B cell (primary cell): ENCODE measurements at regions not wholly inside any gene's neighbourhood (a gene's known extent, or its start where the extent isn't known, plus 50 kb on each side); places are given as distances from the start of the nearest gene placed in this dataset.

Source experiments
- ATAC-seq: fragments of 200-7000 bp; cut with Tn5 transposase; one replicate; pipeline ENCODE4 v1.10.0; 2021; ENCODE audit warnings: low read depth, mild to moderate bottlenecking, moderate number of reproducible peaks, moderate library complexity
- CTCF ChIA-PET: fragments of 350-600 bp; sonication (Branson Sonifier 250); formaldehyde crosslinking; loops from one replicate; lab custom pipeline; 2021; ENCODE audit warnings: antibody characterized with exemption, inconsistent platforms; lab: Charles Lee
- POLR2A ChIA-PET: fragments of 350-600 bp; sonication (Branson Sonifier 250); formaldehyde crosslinking; loops from one replicate; lab custom pipeline; 2021; ENCODE audit warnings: antibody characterized with exemption; lab: Charles Lee
- DNase-seq: peaks from one replicate; pipeline ENCODE4 v3.0.0; 2013
- H2AFZ ChIP-seq: 2 replicates; pipeline ENCODE4 v1.6.1; 2012; ENCODE audit warnings: mild to moderate bottlenecking, low read depth, low read length; ENCODE audit not compliant: insufficient read depth, poor library complexity, severe bottlenecking
- H3K27ac ChIP-seq, 2 donors: 1 replicate in 1 of 2; 2 replicates in 1 of 2; pipeline ENCODE4 v1.5.1; 2012 to 2013; ENCODE audit warnings: low read length in 2 of 2, mild to moderate bottlenecking in 2 of 2, moderate library complexity in 1 of 2
- H3K27me3 ChIP-seq, 4 experiments: fragments of 200-600 bp in 1 of 4; sonication (generic) in 1 of 4; replicated peaks in 1 of 4; 1 replicate in 2 of 4; 2 replicates in 2 of 4; pipeline versions ENCODE4 v1.6.1 to v1.7.0; 2013 to 2016; ENCODE audit warnings: low read length in 3 of 4, mild to moderate bottlenecking in 2 of 4, mixed read lengths in 1 of 4, moderate library complexity in 1 of 4; ENCODE audit not compliant: insufficient read depth in 4 of 4, control insufficient read depth in 3 of 4; ENCODE audit errors: control extremely low read depth in 1 of 4
- H3K36me3 ChIP-seq, 2 experiments: replicated peaks in 1 of 2; 1 replicate in 1 of 2; 2 replicates in 1 of 2; pipeline versions ENCODE4 v1.6.1 to v1.7.1; 2013; ENCODE audit warnings: low read length in 1 of 2; ENCODE audit not compliant: insufficient read depth in 2 of 2, control insufficient read depth in 1 of 2; ENCODE audit errors: control extremely low read depth in 1 of 2, extremely low read depth in 1 of 2
- H3K4me1 ChIP-seq, 2 donors: fragments of 200-600 bp in 1 of 2; sonication (generic) in 1 of 2; 1 replicate in 1 of 2; 2 replicates in 1 of 2; pipeline versions ENCODE4 v1.5.1 to v1.6.1; 2013 to 2017; ENCODE audit warnings: low read length in 2 of 2; ENCODE audit not compliant: control insufficient read depth in 2 of 2, insufficient read depth in 2 of 2
- H3K4me2 ChIP-seq: replicated peaks from 2 replicates; pipeline ENCODE3; 2012; ENCODE audit warnings: mild to moderate bottlenecking, low read depth, low read length; ENCODE audit not compliant: poor library complexity, severe bottlenecking
- H3K4me3 ChIP-seq, 5 experiments: fragments of 200-600 bp in 1 of 5; sonication (generic) in 1 of 5; 1 replicate in 3 of 5; 2 replicates in 2 of 5; pipeline versions ENCODE4 v1.5.1 to v1.7.0; 2011 to 2016; ENCODE audit warnings: low read length in 4 of 5, mild to moderate bottlenecking in 4 of 5, low read depth in 2 of 5, control low read depth in 1 of 5, moderate library complexity in 1 of 5; ENCODE audit not compliant: insufficient read depth in 1 of 5; ENCODE audit errors: control extremely low read depth in 1 of 5, extremely low read depth in 1 of 5
- H3K79me2 ChIP-seq: fragments of 200-600 bp; sonication (generic); one replicate; pipeline ENCODE4 v1.6.0; 2016; ENCODE audit warnings: low read length; ENCODE audit not compliant: control insufficient read depth, insufficient read depth
- H3K9ac ChIP-seq: fragments of 200-600 bp; sonication (generic); 2 replicates; pipeline ENCODE4 v1.6.1; 2017; ENCODE audit warnings: mild to moderate bottlenecking, low read length, moderate library complexity
- H3K9me3 ChIP-seq, 3 donors: one replicate each; pipeline versions ENCODE4 v1.6.1 to v1.7.1; 2013; ENCODE audit warnings: low read length in 2 of 3; ENCODE audit not compliant: control insufficient read depth in 2 of 3, insufficient read depth in 1 of 3; ENCODE audit errors: control extremely low read depth in 1 of 3
- H4K20me1 ChIP-seq: 2 replicates; pipeline ENCODE4 v1.6.0; 2012; ENCODE audit warnings: mild to moderate bottlenecking, low read length; ENCODE audit not compliant: insufficient read depth, control insufficient read depth, poor library complexity, severe bottlenecking
- H3K27ac Mint-ChIP-seq: one replicate; pipeline ENCODE4 v1.8.0; 2021; ENCODE audit warnings: mixed read lengths
- H3K27me3 Mint-ChIP-seq: one replicate; pipeline ENCODE4 v1.8.0; 2021; ENCODE audit warnings: mixed read lengths
- H3K4me1 Mint-ChIP-seq: one replicate; pipeline ENCODE4 v1.8.0; 2021; ENCODE audit warnings: mixed read lengths
- H3K4me3 Mint-ChIP-seq: one replicate; pipeline ENCODE4 v1.8.0; 2021; ENCODE audit warnings: mixed read lengths
- H3K9me3 Mint-ChIP-seq: one replicate; pipeline ENCODE4 v1.8.0; 2022; ENCODE audit warnings: mixed read lengths; ENCODE audit not compliant: insufficient read depth
- CTCF ChIP-seq: fragments of 200-600 bp; IDR thresholded peaks from one replicate; pipeline ENCODE4 v1.8.0; 2022; ENCODE audit warnings: antibody characterized with exemption, mild to moderate bottlenecking
- EZH2 ChIP-seq: IDR thresholded peaks from 2 replicates; pipeline ENCODE4 v1.6.1; 2012; ENCODE audit warnings: borderline replicate concordance, low read depth, mild to moderate bottlenecking, moderate library complexity, low read length; ENCODE audit not compliant: insufficient read depth, poor library complexity, severe bottlenecking
- WGBS: methylation state at CpG from one replicate; pipeline ENCODE4 v1.1.5; 2013; ENCODE audit warnings: missing lambda C conversion rate; ENCODE audit not compliant: insufficient coverage; 5-methylcytosine and 5-hydroxymethylcytosine counted together
- intact Hi-C: fragments of 100-400 bp; cut with micrococcal nuclease; formaldehyde crosslinking; loops from one replicate; pipeline ENCODE4 v1.10.0; 2022

- H3K9me3 Mint-ChIP-seq = no peaks in the 10 kb centered on the region
These were observed 1554.6 kb downstream of the CDH8 start for GRCh38 chr16:60481591-60481990.

GRCh38 chr16:60478810-60479209 lies 1557.4 kb downstream of the CDH8 start:
- H2AFZ ChIP-seq = no peak overlapping the region
- no peak overlapping the region for H3K27ac ChIP-seq
- H4K20me1 ChIP-seq = no peaks in the 10 kb centered on the region
- no peak overlapping the region for H3K4me3 ChIP-seq
- no CpG with 5 or more reads among the region's 1 CpG for WGBS
- ChIA-PET POLR2A (no interaction called here), CTCF (no interaction called here)
- H3K4me3 Mint-ChIP-seq = no peak overlapping the region
- no peak overlapping the region for H3K27ac Mint-ChIP-seq
- H3K4me1 Mint-ChIP-seq = no peaks in the 10 kb centered on the region
- no peaks in the 10 kb centered on the region for H3K79me2 ChIP-seq
- no peaks in the 10 kb centered on the region for H3K4me1 ChIP-seq
- H3K9me3 ChIP-seq = no peaks in the 10 kb centered on the region
- no peak overlapping the region for H3K4me2 ChIP-seq
- H3K27me3 ChIP-seq = no peaks in the 10 kb centered on the region
- TF ChIP-seq EZH2 = no peak
- no peak for TF ChIP-seq CTCF
- no peak overlapping the region for H3K9ac ChIP-seq
- no peaks in the 10 kb centered on the region for H3K9me3 Mint-ChIP-seq
- ATAC-seq (no peak), DNase-seq (no peak)
- H3K36me3 ChIP-seq = no peaks in the 10 kb centered on the region
- H3K27me3 Mint-ChIP-seq = no peaks in the 10 kb centered on the region
- intact Hi-C loops = no loop called here

More at GRCh38 chr16:60481591-60481990, 1554.6 kb downstream of the CDH8 start:
- WGBS = no CpG with 5 or more reads among the region's 2 CpGs
- Histone ChIP-seq H3K4me1 (no peaks in the 10 kb centered on the region), H2AFZ (no peak overlapping the region), H3K4me2 (no peak overlapping the region), H3K36me3 (no peaks in the 10 kb centered on the region), H3K9ac (no peak overlapping the region), H4K20me1 (no peaks in the 10 kb centered on the region), H3K79me2 (no peaks in the 10 kb centered on the region), H3K4me3 (no peak overlapping the region), H3K27me3 (no peaks in the 10 kb centered on the region), H3K9me3 (no peaks in the 10 kb centered on the region), H3K27ac (no peak overlapping the region)
- Mint-ChIP-seq H3K27me3 (no peaks in the 10 kb centered on the region), H3K4me1 (no peaks in the 10 kb centered on the region), H3K27ac (no peak overlapping the region), H3K4me3 (no peak overlapping the region)
- DNase-seq (no peak), ATAC-seq (no peak)
- ChIA-PET CTCF (no interaction called here), POLR2A (no interaction called here)
- intact Hi-C loops = no loop called here
- TF ChIP-seq EZH2 = no peak
- TF ChIP-seq CTCF = no peak
